ENCODE measurements at regions not wholly inside any gene's neighbourhood (a gene's known extent, or its start where the extent isn't known, plus 50 kb on each side); places are given as distances from the start of the nearest gene placed in this dataset.

GRCh38 chr3:73120710-73121109, 59.3 kb downstream of the EBLN2 start:
- H3K4me1 ChIP-seq (ENCODE audit: control insufficient read depth, insufficient read depth, low read length, unreplicated experiment): no peaks in the 10 kb centered on the region
- peaks cover 19% of the 10 kb centered on the region for H3K27me3 ChIP-seq (ENCODE audit: insufficient read depth, low read length)

DNA sequence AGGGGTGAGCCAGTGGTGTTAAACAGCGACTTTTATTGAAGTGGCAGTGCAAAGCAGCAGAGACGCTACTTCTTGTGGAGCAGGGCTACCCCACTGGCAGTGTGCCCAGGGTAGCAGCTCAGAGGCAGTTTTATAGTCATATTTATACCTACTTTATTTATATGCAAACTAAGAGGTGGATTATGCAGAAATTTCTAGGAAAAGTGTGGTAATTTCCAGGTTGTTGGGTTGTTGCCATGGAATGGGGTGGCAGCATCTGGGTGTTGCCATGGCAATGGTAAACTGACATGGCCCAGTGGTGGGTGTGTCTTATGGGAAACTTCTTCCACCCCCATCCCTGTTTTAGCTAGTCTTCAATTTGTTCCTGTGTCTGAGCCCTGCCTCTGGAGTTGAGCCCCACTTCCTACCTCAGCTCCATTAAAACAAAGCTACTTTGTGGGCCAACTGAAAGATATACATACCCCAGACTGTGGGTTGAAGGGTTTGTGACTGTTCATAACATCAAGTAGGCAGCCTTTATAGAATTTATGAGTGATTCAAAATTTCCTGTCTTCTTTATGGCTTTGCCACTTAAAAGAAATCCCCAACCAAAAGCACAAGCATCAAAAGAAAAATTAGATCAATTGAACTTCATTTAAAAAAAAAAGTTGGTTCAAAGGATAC, 60.3 kb downstream of the EBLN2 start:
- H3K4me3 ChIP-seq (ENCODE audit: low read depth, low read length): no peak overlapping the region

More at GRCh38 chr3:73120710-73121109, 59.3 kb downstream of the EBLN2 start:
- H2AFZ ChIP-seq (ENCODE audit: low read length, unreplicated experiment): no peak overlapping the region
- no peak overlapping the region for H3K27ac ChIP-seq (ENCODE audit: low read depth, low read length)
- H3K79me2 ChIP-seq (ENCODE audit: control insufficient read depth, insufficient read depth, low read length, unreplicated experiment): no peaks in the 10 kb centered on the region
- H3K36me3 ChIP-seq (ENCODE audit: insufficient read depth, low read length): no peaks in the 10 kb centered on the region
- no peak overlapping the region for H3K4me3 ChIP-seq (ENCODE audit: low read depth, low read length)

DNA sequence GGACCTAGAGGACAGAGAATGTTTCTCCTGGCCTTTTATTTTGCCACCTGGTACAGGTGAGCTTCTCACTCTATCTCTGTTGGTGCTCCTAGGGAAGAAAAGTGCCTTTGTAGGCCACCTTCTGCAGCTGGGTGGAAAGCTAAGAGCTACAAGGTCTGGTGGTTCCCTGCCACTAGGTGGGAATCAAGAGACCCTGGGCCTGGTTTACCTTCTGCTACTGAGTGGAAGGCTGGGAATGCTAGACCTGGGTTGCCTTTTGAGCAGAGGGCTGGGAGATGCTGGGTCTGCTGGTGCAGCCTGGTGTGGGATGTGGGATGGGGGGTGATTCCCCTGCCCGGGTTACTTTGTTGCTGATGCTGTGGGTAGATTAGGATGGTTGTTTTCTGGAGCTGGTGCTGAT, 72.6 kb downstream of the EBLN2 start:
- H3K27me3 ChIP-seq (ENCODE audit: insufficient read depth, low read length): peaks cover 51% of the 10 kb centered on the region
- H2AFZ ChIP-seq (ENCODE audit: low read length, unreplicated experiment): no peak overlapping the region
- no peak overlapping the region for H3K27ac ChIP-seq (ENCODE audit: low read depth, low read length)
- H3K4me1 ChIP-seq (ENCODE audit: control insufficient read depth, insufficient read depth, low read length, unreplicated experiment): no peaks in the 10 kb centered on the region
- H3K79me2 ChIP-seq (ENCODE audit: control insufficient read depth, insufficient read depth, low read length, unreplicated experiment): no peaks in the 10 kb centered on the region
- no peaks in the 10 kb centered on the region for H3K36me3 ChIP-seq (ENCODE audit: insufficient read depth, low read length)
- no peak overlapping the region for H3K4me3 ChIP-seq (ENCODE audit: low read depth, low read length)

More for the DNA sequence above, 60.3 kb downstream of the EBLN2 start:
- Histone ChIP-seq H2AFZ (ENCODE audit: low read length, unreplicated experiment) (no peak overlapping the region), H3K4me1 (ENCODE audit: control insufficient read depth, insufficient read depth, low read length, unreplicated experiment) (no peaks in the 10 kb centered on the region), H3K79me2 (ENCODE audit: control insufficient read depth, insufficient read depth, low read length, unreplicated experiment) (no peaks in the 10 kb centered on the region), H3K27me3 (ENCODE audit: insufficient read depth, low read length) (peaks cover 24% of the 10 kb centered on the region), H3K36me3 (ENCODE audit: insufficient read depth, low read length) (no peaks in the 10 kb centered on the region), H3K27ac (ENCODE audit: low read depth, low read length) (no peak overlapping the region)

DNA sequence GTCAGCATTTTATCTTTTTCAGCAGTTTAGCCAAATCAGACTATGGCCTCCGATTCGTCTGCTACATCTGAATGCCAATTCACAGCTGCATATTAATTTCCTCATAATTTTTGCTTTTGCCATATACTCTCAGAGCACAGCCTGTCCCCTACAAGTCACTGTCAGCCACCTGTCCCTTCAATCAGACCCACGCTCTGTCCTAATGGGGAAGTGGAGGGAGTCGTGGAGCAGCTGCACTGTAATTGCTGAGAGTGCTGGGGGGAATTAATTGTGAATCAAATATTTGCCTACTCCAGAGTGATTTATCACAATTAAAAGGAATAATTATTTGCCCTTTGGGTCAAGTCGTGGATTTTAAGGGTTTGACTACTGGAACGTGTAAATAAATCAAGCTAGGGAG, 75.5 kb downstream of the EBLN2 start:
- H2AFZ ChIP-seq (ENCODE audit: low read length, unreplicated experiment): no peak overlapping the region
- H3K27me3 ChIP-seq (ENCODE audit: insufficient read depth, low read length): peaks cover 37% of the 10 kb centered on the region
- H3K4me3 ChIP-seq (ENCODE audit: low read depth, low read length): no peak overlapping the region
- no peak overlapping the region for H3K27ac ChIP-seq (ENCODE audit: low read depth, low read length)
- H3K36me3 ChIP-seq (ENCODE audit: insufficient read depth, low read length): no peaks in the 10 kb centered on the region
- no peaks in the 10 kb centered on the region for H3K4me1 ChIP-seq (ENCODE audit: control insufficient read depth, insufficient read depth, low read length, unreplicated experiment)
- no peaks in the 10 kb centered on the region for H3K79me2 ChIP-seq (ENCODE audit: control insufficient read depth, insufficient read depth, low read length, unreplicated experiment)

DNA sequence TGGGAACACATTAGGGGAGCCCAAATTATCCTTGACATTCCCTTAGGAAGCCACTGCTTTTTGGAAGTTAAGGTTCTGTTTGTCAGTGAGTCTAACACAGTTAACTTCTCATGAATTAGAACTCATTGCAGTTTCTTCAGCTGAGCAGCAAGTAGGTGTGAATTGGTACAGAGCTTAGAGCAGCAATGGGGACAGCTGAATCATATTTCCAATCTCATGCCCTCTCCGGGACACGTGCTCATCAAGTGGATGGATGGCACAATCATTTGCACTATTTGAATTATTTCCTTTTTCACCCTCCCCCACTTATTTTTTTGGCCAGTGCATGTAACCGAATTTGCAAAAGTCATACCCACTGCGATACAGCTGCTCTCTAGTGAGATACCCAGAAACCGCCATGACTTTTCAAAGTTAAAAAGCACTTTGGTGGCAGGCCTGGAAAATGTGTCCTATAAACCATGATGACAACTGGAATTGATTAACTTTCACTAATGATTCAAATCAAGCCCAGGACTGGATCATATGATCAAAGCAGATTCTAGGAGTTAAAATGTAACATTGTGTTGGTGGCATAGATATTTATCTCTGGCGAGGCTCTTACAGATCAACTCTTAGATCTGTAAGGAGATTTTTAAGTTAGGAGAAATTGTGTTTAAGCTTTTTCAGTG, 76.4 kb downstream of the EBLN2 start:
- no peak overlapping the region for H2AFZ ChIP-seq (ENCODE audit: low read length, unreplicated experiment)
- H3K27me3 ChIP-seq (ENCODE audit: insufficient read depth, low read length): peaks cover 35% of the 10 kb centered on the region

GRCh38 chr3:73140772-73141442, 79.4 kb downstream of the EBLN2 start:
- Histone ChIP-seq H3K4me3 (ENCODE audit: low read depth, low read length) (no peak overlapping the region), H3K36me3 (ENCODE audit: insufficient read depth, low read length) (no peaks in the 10 kb centered on the region), H3K27ac (ENCODE audit: low read depth, low read length) (no peak overlapping the region), H3K27me3 (ENCODE audit: insufficient read depth, low read length) (peaks cover 41% of the 10 kb centered on the region; the same call in 1 of the 2 replicates), H3K79me2 (ENCODE audit: control insufficient read depth, insufficient read depth, low read length, unreplicated experiment) (no peaks in the 10 kb centered on the region), H3K4me1 (ENCODE audit: control insufficient read depth, insufficient read depth, low read length, unreplicated experiment) (no peaks in the 10 kb centered on the region), H2AFZ (ENCODE audit: low read length, unreplicated experiment) (no peak overlapping the region)

More for the DNA sequence above, 76.4 kb downstream of the EBLN2 start:
- Histone ChIP-seq H3K4me1 (ENCODE audit: control insufficient read depth, insufficient read depth, low read length, unreplicated experiment) (no peaks in the 10 kb centered on the region), H3K27ac (ENCODE audit: low read depth, low read length) (no peak overlapping the region), H3K36me3 (ENCODE audit: insufficient read depth, low read length) (no peaks in the 10 kb centered on the region), H3K4me3 (ENCODE audit: low read depth, low read length) (no peak overlapping the region), H3K79me2 (ENCODE audit: control insufficient read depth, insufficient read depth, low read length, unreplicated experiment) (no peaks in the 10 kb centered on the region)

DNA sequence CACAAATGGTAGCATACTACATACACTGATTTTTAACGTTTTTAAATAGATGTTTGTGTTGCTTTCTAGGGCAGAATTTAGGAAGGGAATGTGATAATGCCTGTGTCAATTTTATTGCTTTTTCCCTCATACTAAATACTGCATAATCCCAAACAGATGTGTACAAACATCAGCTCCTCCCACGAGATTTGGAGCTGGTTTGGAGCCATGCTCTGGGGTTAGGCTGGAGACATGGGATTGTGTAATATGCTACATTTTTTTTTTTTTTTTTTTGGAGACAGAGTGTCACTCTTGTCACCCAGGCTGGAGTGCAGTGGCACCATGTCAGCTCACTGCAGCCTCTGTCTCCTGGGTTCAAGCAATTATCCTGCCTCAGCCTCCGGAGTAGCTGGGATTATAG, 80.1 kb downstream of the EBLN2 start:
- H3K27ac ChIP-seq (ENCODE audit: low read depth, low read length): no peak overlapping the region
- no peak overlapping the region for H2AFZ ChIP-seq (ENCODE audit: low read length, unreplicated experiment)
- peaks cover 37% of the 10 kb centered on the region; the same call in 1 of the 2 replicates for H3K27me3 ChIP-seq (ENCODE audit: insufficient read depth, low read length)
- H3K79me2 ChIP-seq (ENCODE audit: control insufficient read depth, insufficient read depth, low read length, unreplicated experiment): no peaks in the 10 kb centered on the region
- H3K36me3 ChIP-seq (ENCODE audit: insufficient read depth, low read length): no peaks in the 10 kb centered on the region
- no peak overlapping the region for H3K4me3 ChIP-seq (ENCODE audit: low read depth, low read length)
- no peaks in the 10 kb centered on the region for H3K4me1 ChIP-seq (ENCODE audit: control insufficient read depth, insufficient read depth, low read length, unreplicated experiment)

DNA sequence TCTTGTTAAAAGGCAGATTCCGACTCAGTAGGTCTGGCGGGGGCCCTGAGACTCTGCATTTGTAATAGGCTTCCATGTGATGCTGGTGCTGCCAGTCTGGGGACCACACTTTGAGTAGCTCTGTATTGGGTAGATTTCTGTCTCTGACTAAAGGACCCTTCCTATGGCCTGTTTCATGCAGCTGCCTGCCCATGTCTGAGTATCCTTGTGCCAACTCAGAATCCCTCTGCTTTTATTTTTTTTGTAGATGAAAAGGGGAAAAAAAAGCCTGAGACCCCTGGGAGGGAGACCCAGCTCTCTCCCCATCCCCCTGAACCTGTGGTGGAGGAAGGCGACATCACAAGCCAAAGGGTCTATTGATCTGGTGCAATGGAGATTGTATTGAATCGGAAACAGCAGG, 81.9 kb downstream of the EBLN2 start:
- H3K79me2 ChIP-seq (ENCODE audit: control insufficient read depth, insufficient read depth, low read length, unreplicated experiment): no peaks in the 10 kb centered on the region
- H3K27ac ChIP-seq (ENCODE audit: low read depth, low read length): no peak overlapping the region
- H3K4me3 ChIP-seq (ENCODE audit: low read depth, low read length): no peak overlapping the region
- no peak overlapping the region for H2AFZ ChIP-seq (ENCODE audit: low read length, unreplicated experiment)
- no peaks in the 10 kb centered on the region for H3K36me3 ChIP-seq (ENCODE audit: insufficient read depth, low read length)
- no peaks in the 10 kb centered on the region for H3K4me1 ChIP-seq (ENCODE audit: control insufficient read depth, insufficient read depth, low read length, unreplicated experiment)
- peaks cover 40% of the 10 kb centered on the region; the same call in 1 of the 2 replicates for H3K27me3 ChIP-seq (ENCODE audit: insufficient read depth, low read length)

- no peak overlapping the region for H3K27ac ChIP-seq (ENCODE audit: low read depth, low read length)
- H3K4me1 ChIP-seq (ENCODE audit: control insufficient read depth, insufficient read depth, low read length, unreplicated experiment): no peaks in the 10 kb centered on the region
- H2AFZ ChIP-seq (ENCODE audit: low read length, unreplicated experiment): no peak overlapping the region
- no peak overlapping the region for H3K4me3 ChIP-seq (ENCODE audit: low read depth, low read length)
- peaks cover 44% of the 10 kb centered on the region for H3K27me3 ChIP-seq (ENCODE audit: insufficient read depth, low read length)
- H3K79me2 ChIP-seq (ENCODE audit: control insufficient read depth, insufficient read depth, low read length, unreplicated experiment): no peaks in the 10 kb centered on the region
- no peaks in the 10 kb centered on the region for H3K36me3 ChIP-seq (ENCODE audit: insufficient read depth, low read length)
Observed at GRCh38 chr3:73143821-73144237, 82.4 kb downstream of the EBLN2 start.

DNA sequence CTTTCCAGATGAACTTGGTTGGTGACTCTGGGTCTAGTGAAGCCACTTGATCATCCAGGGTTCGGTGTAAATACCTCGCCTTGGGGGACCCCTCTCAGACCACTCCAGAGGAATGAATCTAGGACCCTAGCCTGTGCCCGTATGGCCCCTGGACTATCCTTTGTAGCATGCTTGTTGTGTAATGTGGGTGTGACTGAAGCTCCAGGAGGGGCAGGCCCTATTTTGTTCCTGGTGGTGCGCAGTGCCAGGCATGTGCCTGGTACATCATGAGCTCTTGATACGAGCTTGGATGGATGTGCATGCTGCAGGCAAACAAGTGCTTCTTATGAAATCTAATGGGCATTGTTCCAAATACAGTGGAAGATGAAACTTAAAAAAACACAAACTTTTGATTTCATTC, 82.8 kb downstream of the EBLN2 start:
- H3K4me1 ChIP-seq (ENCODE audit: control insufficient read depth, insufficient read depth, low read length, unreplicated experiment): no peaks in the 10 kb centered on the region
- no peaks in the 10 kb centered on the region for H3K79me2 ChIP-seq (ENCODE audit: control insufficient read depth, insufficient read depth, low read length, unreplicated experiment)
- H3K27ac ChIP-seq (ENCODE audit: low read depth, low read length): no peak overlapping the region
- H2AFZ ChIP-seq (ENCODE audit: low read length, unreplicated experiment): no peak overlapping the region
- H3K36me3 ChIP-seq (ENCODE audit: insufficient read depth, low read length): no peaks in the 10 kb centered on the region
- H3K27me3 ChIP-seq (ENCODE audit: insufficient read depth, low read length): peaks cover 48% of the 10 kb centered on the region
- no peak overlapping the region for H3K4me3 ChIP-seq (ENCODE audit: low read depth, low read length)
